HepG2 (cell line): ENCODE measurements at regions not wholly inside any gene's neighbourhood (a gene's known extent, or its start where the extent isn't known, plus 50 kb on each side); places are given as distances from the start of the nearest gene placed in this dataset.

Experiments used
- ATAC-seq: fragments of 200-7000 bp; cut with Tn5 transposase; 3 replicates; pipeline ENCODE4 v1.9.1; 2020; ENCODE audit warnings: mild to moderate bottlenecking, moderate library complexity
- BruUV-seq: library from RNA; stranded (reverse); fragments of 400-500 nt; replicated peaks from 2 replicates; lab custom pipeline; 2021; lab: Mats Ljungman, UMichigan
- CTCF ChIA-PET: fragments of 300-600 bp; formaldehyde crosslinking; extraction: SDS; loops from one replicate; lab custom pipeline; 2021; ENCODE audit warnings: low total read pairs, inconsistent platforms, low intra/inter-chr PET ratio; lab: Yijun Ruan, JAX
- POLR2A ChIA-PET: fragments of 350-600 bp; sonication (Branson Sonifier 250); formaldehyde crosslinking; loops from one replicate; lab custom pipeline; 2020; ENCODE audit warnings: antibody characterized with exemption, inconsistent platforms; lab: Yijun Ruan, JAX
- DNase-seq: peaks from one replicate; pipeline ENCODE4 v3.0.0-alpha.2; 2015; ENCODE audit warnings: low spot score
- FAIRE-seq: peaks from 3 replicates; lab custom pipeline; 2011; peaks lifted over from hg19 to GRCh38; lab: Jason Lieb, UNC
- H2AFZ ChIP-seq: one replicate; pipeline ENCODE4 v1.6.1; 2011; ENCODE audit warnings: low read length, inconsistent platforms
- H3K27ac ChIP-seq: fragments of 300-600 bp; 3 replicates; pipeline ENCODE4 v1.8.0; 2011; ENCODE audit warnings: mixed run types, mild to moderate bottlenecking, mixed read lengths, low read length, inconsistent platforms; ENCODE audit not compliant: insufficient read depth; ENCODE audit errors: extremely low read length
- H3K27me3 ChIP-seq, 2 experiments: fragments of 200-600 bp in 1 of 2; 2 replicates in 1 of 2; 3 replicates in 1 of 2; pipeline versions ENCODE4 v1.6.0 to v1.8.0; 2011; ENCODE audit warnings: low read length in 2 of 2, mild to moderate bottlenecking in 2 of 2, moderate library complexity in 2 of 2, inconsistent platforms in 1 of 2; ENCODE audit not compliant: insufficient read depth in 2 of 2, control insufficient read depth in 1 of 2
- H3K36me3 ChIP-seq, 2 experiments: fragments of 200-600 bp in 1 of 2; replicated peaks in 1 of 2; 2 replicates in 1 of 2; 3 replicates in 1 of 2; pipeline versions ENCODE4 v1.5.1 to v1.8.0; 2011; ENCODE audit warnings: low read length in 2 of 2, inconsistent platforms in 1 of 2; ENCODE audit not compliant: insufficient read depth in 2 of 2, control insufficient read depth in 1 of 2
- H3K4me1 ChIP-seq: 2 replicates; pipeline ENCODE4 v1.5.1; 2012; ENCODE audit warnings: low read length, inconsistent platforms; ENCODE audit not compliant: insufficient read depth
- H3K4me2 ChIP-seq: 2 replicates; pipeline ENCODE4 v1.6.0; 2011; ENCODE audit warnings: low read depth, low read length, inconsistent platforms
- H3K4me3 ChIP-seq, 3 experiments: fragments of 200-600 bp in 1 of 3; sonication (generic), shearing (Covaris generic) in 1 of 3; replicated peaks in 1 of 3; 2 replicates each; pipeline ENCODE4 v1.5.1; 2011 to 2016; ENCODE audit warnings: low read length in 3 of 3, inconsistent platforms in 2 of 3, low read depth in 2 of 3, mild to moderate bottlenecking in 2 of 3, control low read depth in 1 of 3, mixed read lengths in 1 of 3; ENCODE audit not compliant: insufficient read depth in 1 of 3
- H3K79me2 ChIP-seq: one replicate; pipeline ENCODE4 v1.6.1; 2011; ENCODE audit warnings: low read length, inconsistent platforms; ENCODE audit not compliant: insufficient read depth
- H3K9ac ChIP-seq: 2 replicates; pipeline ENCODE4 v1.6.0; 2011; ENCODE audit warnings: mild to moderate bottlenecking, low read depth, low read length, inconsistent platforms; ENCODE audit not compliant: insufficient read depth
- H3K9me3 ChIP-seq: 2 replicates; pipeline ENCODE4 v1.5.1; 2012; ENCODE audit warnings: mild to moderate bottlenecking, low read length
- H4K20me1 ChIP-seq: 2 replicates; pipeline ENCODE4 v1.6.0; 2011; ENCODE audit warnings: inconsistent platforms, mild to moderate bottlenecking, low read length, moderate library complexity; ENCODE audit not compliant: insufficient read depth
- BHLHE40 ChIP-seq: IDR thresholded peaks from 2 replicates; pipeline ENCODE4 v1.6.1; 2011; ENCODE audit warnings: low read length, improper control_type of control experiment
- CBX2 ChIP-seq, 2 experiments: fragments of 200-600 bp in 1 of 2; sonication (generic); formaldehyde crosslinking in 1 of 2; IDR thresholded peaks; 2 replicates each; pipeline versions ENCODE4 v1.7.0 to v1.8.1; 2018 to 2022; ENCODE audit warnings: low read depth in 2 of 2, low read length in 1 of 2, mild to moderate bottlenecking in 1 of 2, missing genetic modification reagents in 1 of 2
- HBP1 ChIP-seq: IDR thresholded peaks from 2 replicates; pipeline ENCODE4 v1.6.1; 2016; ENCODE audit warnings: low read depth, control low read depth
- KDM5B ChIP-seq: sonication (generic); formaldehyde crosslinking; IDR thresholded peaks from 2 replicates; pipeline ENCODE4 v1.4.0; 2020; ENCODE audit warnings: missing genetic modification reagents, mild to moderate bottlenecking, borderline replicate concordance
- MAX ChIP-seq: IDR thresholded peaks from 2 replicates; pipeline ENCODE4 v1.6.1; 2012; ENCODE audit warnings: inconsistent platforms
- MLXIP ChIP-seq: sonication (generic); formaldehyde crosslinking; IDR thresholded peaks from 2 replicates; pipeline ENCODE4 v1.9.0; 2021; ENCODE audit warnings: missing genetic modification reagents, borderline replicate concordance
- SMAD9 ChIP-seq: sonication (generic); formaldehyde crosslinking; IDR thresholded peaks from 2 replicates; pipeline ENCODE4 v1.5.1; 2020; ENCODE audit warnings: mild to moderate bottlenecking, missing genetic modification reagents
- TEAD2 ChIP-seq: sonication (generic); formaldehyde crosslinking; IDR thresholded peaks from 2 replicates; pipeline ENCODE4 v1.9.0; 2021; ENCODE audit warnings: missing genetic modification reagents
- THYN1 ChIP-seq: sonication (generic); formaldehyde crosslinking; IDR thresholded peaks from 2 replicates; pipeline ENCODE4 v1.8.1; 2023; ENCODE audit warnings: low read depth, mild to moderate bottlenecking, moderate library complexity, missing genetic modification reagents, borderline replicate concordance
- YEATS2 ChIP-seq: sonication (generic); formaldehyde crosslinking; IDR thresholded peaks from 2 replicates; pipeline ENCODE4 v1.4.0; 2020; ENCODE audit warnings: missing genetic modification reagents, borderline replicate concordance
- ZGPAT ChIP-seq: IDR thresholded peaks from 2 replicates; pipeline ENCODE4 v1.6.1; 2016; ENCODE audit warnings: mild to moderate bottlenecking
- ZNF569 ChIP-seq: sonication (generic); formaldehyde crosslinking; IDR thresholded peaks from 2 replicates; pipeline ENCODE4 v1.5.0; 2020; ENCODE audit warnings: mild to moderate bottlenecking, missing genetic modification reagents, moderate library complexity, borderline replicate concordance
- ZNF607 ChIP-seq: sonication (generic); formaldehyde crosslinking; IDR thresholded peaks from 2 replicates; pipeline ENCODE4 v1.5.1; 2020; ENCODE audit warnings: missing genetic modification reagents, mild to moderate bottlenecking, borderline replicate concordance
- ZNF75D ChIP-seq: sonication (generic); formaldehyde crosslinking; IDR thresholded peaks from 2 replicates; pipeline ENCODE4 v1.8.1; 2023; ENCODE audit warnings: missing genetic modification reagents, mild to moderate bottlenecking, borderline replicate concordance
- ZNF891 ChIP-seq: sonication (generic); formaldehyde crosslinking; IDR thresholded peaks from 2 replicates; pipeline ENCODE4 v1.5.0; 2020; ENCODE audit warnings: mild to moderate bottlenecking, missing genetic modification reagents
- ZSCAN22 ChIP-seq: sonication (generic); formaldehyde crosslinking; IDR thresholded peaks from 2 replicates; pipeline ENCODE4 v1.4.0; 2020; ENCODE audit warnings: mild to moderate bottlenecking, missing genetic modification reagents
- WGBS: methylation state at CpG from one replicate; pipeline ENCODE4 v1.1.6; 2017; ENCODE audit warnings: low lambda C conversion rate; 5-methylcytosine and 5-hydroxymethylcytosine counted together
- in situ Hi-C: cut with HindIII; loops from 2 replicates; pipeline ENCODE4 v1.10.0; 2017; ENCODE audit warnings: low pct_unique_long_range_greater_than_20kb; ENCODE audit not compliant: extremely low pct_ligation_motif_present
- intact Hi-C: fragments of 100-400 bp; cut with micrococcal nuclease; formaldehyde crosslinking; loops from one replicate; pipeline ENCODE4 v1.10.0; 2022; ENCODE audit not compliant: unreplicated experiment

- Histone ChIP-seq H3K36me3 (no peaks in the 10 kb centered on the region), H3K27me3 (peaks cover 0 to 18% of the 10 kb centered on the region in 2 experiments; a peak in 2 of 5 replicates), H4K20me1 (no peaks in the 10 kb centered on the region), H3K4me2 (peak overlapping the region; percentile 18; the same call in 1 of the 2 replicates), H3K4me3 (no peak overlapping the region)
- in situ Hi-C loops = no loop called here
- BruUV-seq = no TSS peak
- CTCF ChIA-PET = no interaction called here
- TF ChIP-seq HBP1 (CRISPR knock-in tag) (no peak), YEATS2 (no peak), ZNF569 (CRISPR knock-in tag) (no peak), ZGPAT (CRISPR knock-in tag) (no peak), SMAD9 (no peak), KDM5B (no peak), MAX (no peak), ZNF891 (no peak), THYN1 (CRISPR knock-in tag) (no peak), ZNF75D (no peak), CBX2 (IDR thresholded peaks at IDR 0.05; ENCODE audit: low read depth, low read length) (no peak), CBX2 (CRISPR knock-in tag; IDR thresholded peaks at IDR 0.05; ENCODE audit: low read depth) (no peak), ZNF607 (no peak), MLXIP (CRISPR knock-in tag) (no peak), TEAD2 (no peak), ZSCAN22 (CRISPR knock-in tag) (no peak), BHLHE40 (no peak)
- TF ChIP-seq, all 625 proteins: peak for 0
- DNase-seq = no peak
- no peak for FAIRE-seq
- POLR2A ChIA-PET = no interaction called here
- peaks cover 22% of the 10 kb centered on the region for H3K4me1 ChIP-seq
- H3K79me2 ChIP-seq = no peaks in the 10 kb centered on the region
- no peak overlapping the region for H3K9ac ChIP-seq
- intact Hi-C loops = no loop called here
- peak; percentile 52 for ATAC-seq
- no peaks in the 10 kb centered on the region for H3K9me3 ChIP-seq
- no peak overlapping the region for H2AFZ ChIP-seq
- 36% methylated on average over 15 of the region's 17 CpGs for WGBS
- H3K27ac ChIP-seq = no peak overlapping the region
Measured at GRCh38 chr13:20349564-20350381, 117.7 kb upstream of the GJB6 start.
